Upper lobe of left lung (tissue), 4 donors: ENCODE measurements at regions not wholly inside any gene's neighbourhood (a gene's known extent, or its start where the extent isn't known, plus 50 kb on each side); places are given as distances from the start of the nearest gene placed in this dataset.

ENCODE experiments used
- CTCF ChIP-seq, 6 experiments: fragments of 450-650 bp in 4 of 6; fragments of 200-600 bp in 2 of 6; sonication (generic) in 2 of 6; IDR thresholded peaks; one replicate each; pipeline ENCODE4 v1.5.1; 2016 to 2019; ENCODE audit warnings: antibody characterized with exemption in 6 of 6
- POLR2A ChIP-seq, 4 donors: fragments of 450-650 bp; IDR thresholded peaks; one replicate each; pipeline ENCODE4 v1.5.1; 2016 to 2017; ENCODE audit warnings: antibody characterized with exemption in 4 of 4, mild to moderate bottlenecking in 2 of 4
- POLR2AphosphoS5 ChIP-seq, 2 donors: sonication (generic); formaldehyde crosslinking; IDR thresholded peaks; one replicate each; pipeline ENCODE4 v1.5.1; 2017; ENCODE audit warnings: antibody characterized with exemption in 2 of 2

- TF ChIP-seq POLR2A (IDR thresholded peaks at IDR 0.05) (no peak), POLR2AphosphoS5 (IDR thresholded peaks at IDR 0.05) (no peak), CTCF (IDR thresholded peaks at IDR 0.05) (no peak)
Measured at GRCh38 chr22:49500076-49500460, 327.6 kb downstream of the BRD1 start.
